ENCODE measurements at regions not wholly inside any gene's neighbourhood (a gene's known extent, or its start where the extent isn't known, plus 50 kb on each side); places are given as distances from the start of the nearest gene placed in this dataset.

DNA sequence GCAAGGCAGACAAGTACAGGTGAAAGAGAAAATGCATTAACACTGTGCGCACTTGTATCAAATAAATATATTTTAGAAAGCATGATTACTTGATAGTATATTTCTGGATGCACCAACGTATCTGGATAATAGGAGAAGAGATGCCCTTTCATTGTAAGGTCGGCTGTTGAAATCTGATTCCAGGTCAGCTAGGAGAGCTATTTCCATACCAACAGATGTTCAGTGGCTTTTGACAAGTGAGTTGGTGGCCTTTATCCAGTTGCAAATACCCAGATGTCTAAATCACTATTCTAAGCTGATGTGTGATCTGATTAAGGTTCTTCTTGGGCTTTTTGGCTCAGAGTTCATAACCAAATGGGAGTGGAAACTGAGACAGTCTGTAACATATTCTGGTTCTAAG is 128.2 kb upstream of the TBCA start:
- TF ChIP-seq EZH2 (IDR thresholded peaks at IDR 0.05) (no peak), EZH2phosphoT487 (IDR thresholded peaks at IDR 0.05) (no peak)
- TF ChIP-seq, protein P1, sequence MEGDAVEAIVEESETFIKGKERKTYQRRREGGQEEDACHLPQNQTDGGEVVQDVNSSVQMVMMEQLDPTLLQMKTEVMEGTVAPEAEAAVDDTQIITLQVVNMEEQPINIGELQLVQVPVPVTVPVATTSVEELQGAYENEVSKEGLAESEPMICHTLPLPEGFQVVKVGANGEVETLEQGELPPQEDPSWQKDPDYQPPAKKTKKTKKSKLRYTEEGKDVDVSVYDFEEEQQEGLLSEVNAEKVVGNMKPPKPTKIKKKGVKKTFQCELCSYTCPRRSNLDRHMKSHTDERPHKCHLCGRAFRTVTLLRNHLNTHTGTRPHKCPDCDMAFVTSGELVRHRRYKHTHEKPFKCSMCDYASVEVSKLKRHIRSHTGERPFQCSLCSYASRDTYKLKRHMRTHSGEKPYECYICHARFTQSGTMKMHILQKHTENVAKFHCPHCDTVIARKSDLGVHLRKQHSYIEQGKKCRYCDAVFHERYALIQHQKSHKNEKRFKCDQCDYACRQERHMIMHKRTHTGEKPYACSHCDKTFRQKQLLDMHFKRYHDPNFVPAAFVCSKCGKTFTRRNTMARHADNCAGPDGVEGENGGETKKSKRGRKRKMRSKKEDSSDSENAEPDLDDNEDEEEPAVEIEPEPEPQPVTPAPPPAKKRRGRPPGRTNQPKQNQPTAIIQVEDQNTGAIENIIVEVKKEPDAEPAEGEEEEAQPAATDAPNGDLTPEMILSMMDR (IDR thresholded peaks at IDR 0.05): no peak
- H3K27me3 ChIP-seq: no peaks in the 10 kb centered on the region
- H3K79me2 ChIP-seq (ENCODE audit: low read depth): no peaks in the 10 kb centered on the region
- H3K27ac ChIP-seq: no peak overlapping the region
- Mint-ChIP-seq H3K4me3 (no peak overlapping the region), H3K27ac (no peak overlapping the region), H3K36me3 (no peaks in the 10 kb centered on the region), H3K4me1 (peaks cover 6% of the 10 kb centered on the region), H3K27me3 (ENCODE audit: insufficient read depth, low read depth) (peaks cover 9% of the 10 kb centered on the region), H3K9me3 (no peaks in the 10 kb centered on the region)
- H3K4me1 ChIP-seq: peaks cover 7% of the 10 kb centered on the region
- no peaks in the 10 kb centered on the region for H4K20me1 ChIP-seq (ENCODE audit: low read depth)
- no peaks in the 10 kb centered on the region for H3K9me3 ChIP-seq (ENCODE audit: low read depth)
- H3F3A ChIP-seq (ENCODE audit: low read depth): no peaks in the 10 kb centered on the region
- DNase-seq (ENCODE audit: low spot score): no peak
- no peak overlapping the region for H2AFZ ChIP-seq (replicated peaks)
- H3K4me3 ChIP-seq: no peak overlapping the region
- peak overlapping the region; percentile 2 for H3K4me2 ChIP-seq
- H3K36me3 ChIP-seq: no peaks in the 10 kb centered on the region
- no peak overlapping the region for H3K9ac ChIP-seq

DNA sequence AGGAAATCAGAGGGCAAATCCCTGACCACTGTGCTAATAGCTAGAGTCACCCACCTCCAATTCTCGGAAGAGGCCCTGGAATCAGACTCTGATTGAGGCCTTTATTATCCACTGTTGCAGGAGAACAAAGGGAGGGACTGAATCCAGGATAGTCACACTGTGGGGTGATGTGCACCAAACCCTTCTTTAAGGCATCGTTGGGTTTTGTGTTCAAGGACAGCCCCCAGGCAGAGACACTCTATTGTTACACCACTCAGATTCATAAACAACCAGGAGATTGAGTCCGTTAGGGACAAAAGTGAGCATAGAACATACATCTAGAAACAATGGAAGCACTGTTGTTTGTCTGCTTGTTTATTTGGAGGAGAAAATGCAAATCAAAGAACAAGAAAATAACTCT is 124.6 kb upstream of the TBCA start:
- Mint-ChIP-seq H3K36me3 (no peaks in the 10 kb centered on the region), H3K27ac (no peak overlapping the region), H3K27me3 (ENCODE audit: insufficient read depth, low read depth) (peaks cover 8% of the 10 kb centered on the region), H3K9me3 (peaks cover 3% of the 10 kb centered on the region), H3K4me1 (peaks cover 6% of the 10 kb centered on the region), H3K4me3 (no peak overlapping the region)
- TF ChIP-seq, protein P1 (IDR thresholded peaks at IDR 0.05): no peak
- TF ChIP-seq EZH2 (IDR thresholded peaks at IDR 0.05) (no peak), EZH2phosphoT487 (IDR thresholded peaks at IDR 0.05) (no peak)
- no peaks in the 10 kb centered on the region for H3K9me3 ChIP-seq (ENCODE audit: low read depth)
- no peak overlapping the region for H3K4me3 ChIP-seq
- peaks cover 7% of the 10 kb centered on the region for H3K4me1 ChIP-seq
- H3K4me2 ChIP-seq: no peak overlapping the region
- no peaks in the 10 kb centered on the region for H3K27me3 ChIP-seq
- DNase-seq (ENCODE audit: low spot score): no peak
- no peaks in the 10 kb centered on the region for H3K79me2 ChIP-seq (ENCODE audit: low read depth)
- H3K27ac ChIP-seq: no peak overlapping the region
- peak overlapping the region; percentile 7 for H2AFZ ChIP-seq (replicated peaks)
- no peaks in the 10 kb centered on the region for H4K20me1 ChIP-seq (ENCODE audit: low read depth)
- H3K9ac ChIP-seq: no peak overlapping the region
- H3K36me3 ChIP-seq: no peaks in the 10 kb centered on the region
- H3F3A ChIP-seq (ENCODE audit: low read depth): no peaks in the 10 kb centered on the region

DNA sequence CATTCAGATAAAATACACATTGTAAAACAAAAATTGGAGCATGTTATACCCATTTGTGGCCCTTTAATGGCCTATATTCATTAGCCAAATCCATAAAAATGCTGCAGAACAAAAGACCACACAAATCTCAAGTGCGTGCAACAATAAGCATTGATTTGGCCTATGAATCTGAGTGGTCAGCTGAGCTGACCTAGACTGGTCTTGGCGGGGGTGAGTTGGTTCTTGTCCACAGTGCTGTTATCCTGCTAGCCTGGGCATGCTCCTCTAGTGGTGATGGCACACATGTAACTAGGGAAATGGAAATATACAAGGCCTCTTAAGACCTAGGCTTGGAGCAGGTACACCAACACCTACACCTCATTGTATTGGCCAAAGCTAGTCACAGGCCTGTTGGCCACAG is 122.2 kb upstream of the TBCA start:
- Histone ChIP-seq H3K79me2 (ENCODE audit: low read depth) (no peaks in the 10 kb centered on the region), H3K4me2 (no peak overlapping the region), H4K20me1 (ENCODE audit: low read depth) (no peaks in the 10 kb centered on the region), H3K9me3 (ENCODE audit: low read depth) (no peaks in the 10 kb centered on the region), H3K9ac (no peak overlapping the region), H3K27ac (no peak overlapping the region), H3K4me3 (no peak overlapping the region), H3F3A (ENCODE audit: low read depth) (no peaks in the 10 kb centered on the region), H3K4me1 (no peaks in the 10 kb centered on the region), H3K36me3 (no peaks in the 10 kb centered on the region), H2AFZ (replicated peaks) (no peak overlapping the region), H3K27me3 (no peaks in the 10 kb centered on the region)
- no peaks in the 10 kb centered on the region for H3K36me3 Mint-ChIP-seq
- peaks cover 9% of the 10 kb centered on the region for H3K27me3 Mint-ChIP-seq (ENCODE audit: insufficient read depth, low read depth)
- peaks cover 7% of the 10 kb centered on the region for H3K4me1 Mint-ChIP-seq
- peaks cover 3% of the 10 kb centered on the region for H3K9me3 Mint-ChIP-seq
- no peak overlapping the region for H3K27ac Mint-ChIP-seq
- no peak overlapping the region for H3K4me3 Mint-ChIP-seq
- no peak for TF ChIP-seq EZH2phosphoT487 (IDR thresholded peaks at IDR 0.05)
- TF ChIP-seq, protein P1 (IDR thresholded peaks at IDR 0.05): no peak
- no peak for TF ChIP-seq EZH2 (IDR thresholded peaks at IDR 0.05)
- no peak for DNase-seq (ENCODE audit: low spot score)
